ENCODE measurements at regions not wholly inside any gene's neighbourhood (a gene's known extent, or its start where the extent isn't known, plus 50 kb on each side); places are given as distances from the start of the nearest gene placed in this dataset.
"Not testable (repeated sequence)": the region's sequence is repeated elsewhere in the genome, so short reads cannot be mapped to it uniquely, and the experiment has no call there.

DNA sequence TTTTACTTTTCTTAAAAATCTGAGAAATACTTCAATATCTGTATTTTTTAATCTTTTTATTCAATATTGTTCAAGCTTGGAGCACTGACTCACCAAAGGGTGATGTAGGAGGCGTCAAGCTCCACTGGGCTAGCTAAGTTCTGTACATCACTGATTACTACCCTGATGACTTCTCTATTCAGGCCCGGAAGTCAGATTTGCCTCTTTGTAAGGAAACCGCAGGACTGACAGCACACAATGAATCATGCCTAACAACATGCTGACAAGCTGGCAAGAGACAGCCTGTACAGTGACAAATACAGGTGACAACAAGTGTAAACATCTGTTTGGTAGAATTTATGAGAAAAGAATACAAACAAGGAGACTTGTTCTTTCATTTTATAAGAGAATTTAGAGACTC lies 627.9 kb upstream of the RORB start:
- peak; percentile 2 for DNase-seq

GRCh38 chr9:73871636-73872035 lies 625.5 kb upstream of the RORB start:
- ATAC-seq = no peak
- no peak for DNase-seq

More for the DNA sequence above, 627.9 kb upstream of the RORB start:
- ATAC-seq = peak; percentile 84

- DNase-seq (no peak), ATAC-seq (no peak)
Observed at GRCh38 chr9:73872701-73873100, 624.4 kb upstream of the RORB start.

DNA sequence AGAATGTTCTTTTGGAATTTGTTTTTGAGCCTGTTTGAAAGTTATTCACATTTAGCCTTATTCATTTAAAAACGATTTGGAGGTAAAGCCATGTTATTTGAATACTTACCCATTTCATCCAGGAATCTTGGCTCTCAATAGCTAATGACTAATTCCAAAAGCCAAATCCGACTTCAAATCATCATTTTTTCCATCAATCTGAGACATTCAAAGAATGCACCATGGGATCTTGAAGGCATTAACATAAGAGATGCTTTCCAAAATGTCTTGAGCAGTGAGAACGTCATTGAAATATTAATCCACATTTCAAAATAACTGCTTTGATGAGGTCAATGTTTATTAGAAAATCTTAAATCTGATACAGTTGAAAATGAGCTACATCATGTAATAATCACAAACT lies 617.0 kb upstream of the RORB start:
- no peak for DNase-seq

DNA sequence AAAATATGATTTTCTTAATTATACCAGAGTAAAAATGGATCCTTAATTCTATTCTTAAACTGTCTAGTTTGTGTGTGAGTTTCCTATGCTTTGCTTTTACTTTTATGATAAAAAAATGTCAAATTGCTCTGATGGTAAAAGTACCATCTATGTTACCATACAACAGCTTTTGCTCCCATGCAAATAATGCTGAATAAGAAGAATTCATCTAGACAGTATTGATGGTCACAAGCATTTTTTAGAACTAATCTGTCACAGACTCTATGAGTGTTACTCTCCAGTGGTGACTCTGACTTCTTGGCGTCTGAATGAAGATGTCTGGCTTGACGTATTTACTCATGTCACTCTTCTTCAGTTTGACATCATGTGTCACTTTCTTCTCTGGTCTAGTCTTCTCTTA lies 608.1 kb upstream of the RORB start:
- ATAC-seq = no peak
- no peak for DNase-seq

More for the DNA sequence above, 617.0 kb upstream of the RORB start:
- ATAC-seq = no peak

GRCh38 chr9:73890685-73891277 lies 606.4 kb upstream of the RORB start:
- DNase-seq = no peak
- ATAC-seq = no peak

DNA sequence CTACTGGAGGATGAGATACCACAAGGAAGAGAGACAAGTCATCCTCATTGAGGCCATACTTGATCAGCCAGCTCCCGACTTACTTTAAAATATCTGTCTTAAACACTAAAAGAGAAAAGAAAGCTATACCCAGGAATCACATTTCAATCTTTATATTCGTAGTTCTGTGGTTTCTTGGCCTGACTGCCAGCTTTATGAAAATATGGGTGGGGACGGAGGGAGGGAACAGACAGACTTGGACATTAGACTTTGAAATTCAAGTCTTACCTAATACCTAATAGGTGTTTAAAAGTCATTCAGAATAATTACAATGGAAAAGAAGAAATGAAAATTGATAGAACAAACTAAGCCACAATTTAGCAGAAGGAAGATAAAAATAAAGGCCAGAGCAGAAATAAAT lies 604.8 kb upstream of the RORB start:
- DNase-seq (no peak), ATAC-seq (no peak)

GRCh38 chr9:73893230-73893629 lies 603.9 kb upstream of the RORB start:
- ATAC-seq (no peak), DNase-seq (no peak)

DNA sequence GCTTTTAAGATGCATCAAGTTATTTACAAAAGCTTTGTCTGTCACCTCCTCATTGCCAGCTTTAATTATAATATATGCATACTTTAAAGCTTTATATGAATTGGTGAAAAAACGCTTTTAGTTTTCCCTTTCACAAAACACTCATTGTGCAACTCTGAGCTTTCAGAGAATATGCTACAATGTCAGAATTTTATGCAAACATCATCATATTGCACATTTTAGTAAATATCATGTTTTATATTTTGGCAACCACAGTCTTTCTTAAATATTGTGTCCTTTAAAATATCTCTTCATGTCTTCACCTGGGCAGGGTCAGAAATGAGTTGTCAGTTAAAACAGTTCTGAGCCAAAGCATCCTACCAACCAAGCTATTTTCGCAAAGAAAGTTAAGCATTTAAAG lies 601.1 kb upstream of the RORB start:
- ATAC-seq (no peak), DNase-seq (no peak)

DNA sequence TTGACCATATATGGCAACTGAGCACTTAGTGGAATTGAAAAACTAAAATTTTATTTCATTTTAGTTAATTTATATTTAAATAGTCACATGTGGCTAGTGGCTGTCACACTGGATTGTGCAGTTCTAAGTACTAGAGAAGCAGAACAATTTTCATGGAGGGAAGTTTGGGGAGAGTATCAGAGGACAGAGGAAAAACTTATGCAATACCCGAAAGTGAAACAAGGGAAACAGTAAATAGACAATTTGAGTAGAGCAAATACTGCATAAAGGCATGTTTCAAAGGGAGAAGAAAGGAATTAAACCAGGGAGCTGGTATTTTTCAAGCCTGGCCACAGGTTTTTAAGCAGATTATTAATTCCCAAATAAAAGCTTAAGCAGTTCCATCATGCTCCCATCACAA lies 590.5 kb upstream of the RORB start:
- no peak for ATAC-seq
- no peak for DNase-seq

DNA sequence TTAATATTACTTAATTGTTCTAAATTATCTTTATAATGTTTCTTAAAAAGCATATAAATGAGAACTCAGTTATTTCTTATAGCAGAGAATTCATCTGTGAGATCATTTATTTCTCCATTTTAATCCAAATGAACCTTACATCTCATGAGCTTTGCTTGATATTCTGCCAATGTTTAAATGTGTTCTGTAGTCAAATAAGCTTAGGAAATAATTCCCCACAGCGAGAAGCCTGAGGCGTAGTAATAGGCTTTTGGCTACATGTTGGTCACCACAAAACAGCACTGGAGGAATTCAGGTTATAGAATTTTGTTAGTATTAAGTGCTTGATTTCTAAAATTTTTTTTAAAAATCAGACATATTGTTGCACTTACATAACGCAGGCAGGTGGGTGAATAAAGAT lies 585.3 kb upstream of the RORB start:
- no peak for ATAC-seq
- DNase-seq = no peak

GRCh38 chr9:73916016-73916673 lies 581.0 kb upstream of the RORB start:
- DNase-seq (no peak), ATAC-seq (no peak)

DNA sequence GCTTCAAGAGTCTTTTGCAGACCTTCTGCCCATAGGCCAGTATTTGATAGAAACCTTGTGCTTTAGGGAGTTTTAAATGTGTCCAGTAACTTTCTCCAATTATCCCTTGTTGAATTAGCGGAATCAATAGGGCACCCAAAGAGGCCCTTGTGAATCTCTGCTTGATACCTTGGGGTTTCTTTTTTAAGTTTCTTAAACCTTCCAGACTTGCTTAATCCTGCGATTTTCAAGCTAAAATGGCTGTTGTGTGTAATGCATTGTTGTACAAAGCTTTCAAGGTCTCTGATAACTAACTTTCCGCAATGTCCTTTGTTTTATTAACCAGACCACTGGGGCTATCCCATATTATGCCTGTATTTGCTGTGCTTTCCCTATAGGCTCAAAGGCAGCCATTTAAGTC lies 577.4 kb upstream of the RORB start:
- ATAC-seq = no peak
- DNase-seq = no peak

- DNase-seq (no peak), ATAC-seq (no peak)
Observed at GRCh38 chr9:73923796-73924195, 573.3 kb upstream of the RORB start.

DNA sequence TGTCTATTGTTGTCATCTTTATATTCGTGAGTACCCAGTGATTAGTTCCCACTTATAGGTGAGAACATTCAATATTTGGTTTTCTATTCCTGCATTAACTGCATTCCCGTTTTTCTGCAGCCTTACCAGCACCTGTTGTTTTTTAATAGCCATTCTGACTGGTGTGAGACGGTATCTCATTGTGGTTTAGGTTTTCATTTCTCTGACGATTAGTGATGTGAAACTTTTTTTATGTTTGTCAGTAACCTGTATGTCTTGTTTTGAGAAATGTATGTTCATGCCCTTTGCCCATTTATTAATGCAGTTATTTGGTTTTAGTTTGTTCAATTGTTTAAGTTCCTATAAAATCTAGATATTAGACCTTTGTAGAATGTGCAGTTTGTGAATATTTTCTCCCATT lies 546.0 kb upstream of the RORB start:
- ATAC-seq = no peak
- no peak for DNase-seq

DNA sequence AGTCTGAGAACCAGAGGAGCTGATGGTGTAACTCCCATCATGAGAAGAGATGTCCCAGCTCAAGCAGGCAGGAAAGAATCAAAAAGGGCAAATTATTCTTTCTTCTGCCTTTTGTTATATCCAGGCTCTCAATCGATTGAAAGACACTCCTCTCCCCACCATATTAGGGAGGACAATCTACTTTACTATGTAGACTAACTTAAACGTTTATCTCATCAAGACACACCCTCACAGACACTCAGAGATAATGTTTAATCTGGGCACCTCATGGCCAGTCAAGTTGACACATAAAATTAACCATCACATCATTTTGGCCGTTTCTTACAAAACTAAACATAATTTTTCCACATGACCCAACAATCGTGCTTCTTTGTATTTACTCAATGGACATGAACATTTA lies 534.3 kb upstream of the RORB start:
- no peak for ATAC-seq
- DNase-seq = no peak

GRCh38 chr9:73969936-73970335 lies 527.2 kb upstream of the RORB start:
- ATAC-seq (no peak), DNase-seq (no peak)

DNA sequence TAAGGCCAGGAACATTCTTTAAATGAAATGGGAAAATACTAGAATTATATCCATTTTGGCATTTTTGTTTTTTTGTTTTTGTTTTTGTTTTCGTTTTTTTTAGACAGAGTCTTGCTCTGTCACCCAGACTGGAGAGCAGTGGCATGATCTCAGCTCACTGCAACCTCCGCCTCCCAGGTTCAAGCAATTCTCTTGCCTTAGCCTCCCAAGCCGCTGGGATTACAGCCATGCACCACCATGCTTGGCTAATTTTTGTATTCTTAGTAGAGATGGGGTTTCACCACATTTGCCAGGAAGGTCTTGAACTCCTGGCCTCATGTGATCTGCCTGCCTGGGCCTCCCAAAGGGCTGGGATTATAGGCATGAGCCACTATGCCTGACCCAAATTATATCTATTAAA lies 520.7 kb upstream of the RORB start:
- DNase-seq, ATAC-seq: not testable (repeated sequence)

DNA sequence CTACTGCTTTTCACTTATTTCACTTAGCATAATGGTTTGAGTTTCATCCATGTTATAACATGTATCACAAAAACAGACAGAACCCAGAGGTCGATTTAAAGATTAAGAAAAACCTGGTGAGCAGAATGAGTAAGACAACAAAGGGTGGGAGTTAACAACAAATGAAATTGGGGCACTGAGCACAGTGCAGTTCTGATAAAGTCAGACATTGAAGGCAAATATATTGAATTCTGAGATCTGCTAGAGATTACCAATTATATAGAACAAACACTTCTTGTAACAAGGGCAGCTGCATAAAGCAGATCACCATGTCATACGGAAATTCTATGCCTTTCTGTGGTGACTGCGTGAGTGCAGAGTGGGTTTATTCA lies 517.3 kb upstream of the RORB start:
- ATAC-seq = no peak
- no peak for DNase-seq

DNA sequence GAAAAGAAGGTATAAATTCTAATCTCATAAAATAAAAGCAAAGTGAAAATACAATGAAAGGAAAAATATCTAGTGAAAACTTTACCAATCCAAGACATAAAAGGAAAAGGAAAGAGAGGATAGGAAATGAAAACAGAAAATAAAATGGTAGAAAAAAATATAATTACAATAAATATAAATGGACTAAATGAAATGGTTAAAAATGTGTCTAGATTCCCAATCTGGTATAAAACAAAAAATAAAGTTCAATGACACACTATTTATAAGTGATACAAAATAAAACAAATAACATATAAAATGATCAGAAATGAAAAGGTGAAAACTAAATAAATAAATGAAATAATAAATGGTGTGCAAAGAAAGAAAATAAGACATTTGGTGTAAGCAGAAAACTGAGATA lies 516.4 kb upstream of the RORB start:
- DNase-seq = no peak
- no peak for ATAC-seq

DNA sequence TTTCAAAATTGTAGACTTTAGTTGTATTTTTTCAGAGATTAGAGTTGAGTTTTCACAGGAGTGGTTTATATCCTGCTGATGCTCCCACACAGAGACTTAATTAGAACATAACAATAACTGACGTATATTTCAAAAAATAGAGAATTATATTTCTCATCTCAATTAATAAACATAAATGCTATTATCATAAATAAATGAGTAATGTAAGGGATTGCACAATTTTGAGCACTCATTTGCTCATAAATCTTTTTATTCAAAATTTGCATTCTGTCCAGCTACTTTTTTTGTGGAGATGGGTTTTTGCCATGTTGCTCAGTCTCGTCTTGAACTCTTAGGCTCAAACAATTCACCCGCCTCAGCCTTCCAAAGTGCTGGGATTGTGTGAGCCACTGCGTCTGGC lies 515.7 kb upstream of the RORB start:
- ATAC-seq (no peak), DNase-seq (no peak)

DNA sequence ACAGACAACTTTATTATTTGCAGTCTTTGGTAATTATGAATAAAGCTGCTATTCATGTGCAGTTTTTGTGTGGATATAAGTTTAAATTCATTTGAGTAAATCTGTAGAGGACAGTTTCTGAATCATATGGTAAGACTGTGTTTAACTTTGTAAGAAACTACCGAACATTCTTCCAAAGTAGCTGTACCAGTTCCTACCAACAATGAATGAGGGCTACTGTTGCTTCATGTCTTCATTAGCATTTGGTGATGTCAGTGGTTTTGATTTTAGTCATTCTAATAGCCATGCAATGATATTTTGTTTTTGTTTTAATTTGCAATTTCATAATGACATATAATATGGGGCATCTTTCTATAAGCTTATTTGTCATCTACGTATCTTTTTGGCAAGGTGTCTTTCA lies 501.3 kb upstream of the RORB start:
- no peak for ATAC-seq
- no peak for DNase-seq

- ATAC-seq = no peak
- no peak for DNase-seq
Observed at GRCh38 chr9:73996844-73997243, 500.3 kb upstream of the RORB start.

GRCh38 chr9:74001382-74001781 lies 495.8 kb upstream of the RORB start:
- ATAC-seq (no peak), DNase-seq (no peak)

GRCh38 chr9:74006935-74007334 lies 490.2 kb upstream of the RORB start:
- ATAC-seq = no peak
- DNase-seq = no peak
